Activated CD8-positive, alpha-beta memory T cell treated with anti-CD3 and anti-CD28 coated beads, Interleukin-2, amount 50 U/mL, for 4 hours (primary cell): ENCODE measurements at regions not wholly inside any gene's neighbourhood (a gene's known extent, or its start where the extent isn't known, plus 50 kb on each side); places are given as distances from the start of the nearest gene placed in this dataset.

ENCODE experiments used
- DNase-seq: peaks from one replicate; pipeline ENCODE4 v3.0.0-alpha.2; 2020

DNA sequence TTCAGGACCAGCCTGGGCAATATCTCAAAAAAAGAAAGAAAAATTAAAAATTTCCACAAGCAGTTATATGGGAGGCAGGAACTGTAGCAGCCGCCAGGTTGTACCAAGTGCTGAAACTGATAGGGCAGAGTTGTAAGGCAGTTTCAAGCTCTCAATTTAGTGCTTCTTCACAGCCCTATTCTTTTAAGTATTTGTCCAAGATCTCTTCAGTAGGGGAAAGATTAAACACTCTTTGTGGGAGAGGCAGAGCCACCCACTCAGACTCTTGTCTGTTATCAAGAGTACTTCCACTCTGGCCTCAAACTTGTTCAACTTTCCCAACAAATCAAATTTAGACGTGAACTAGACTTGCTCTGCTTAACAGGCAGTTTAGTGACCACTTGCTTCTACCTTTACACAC lies 228.7 kb downstream of the REEP3 start:
- no peak for DNase-seq

DNA sequence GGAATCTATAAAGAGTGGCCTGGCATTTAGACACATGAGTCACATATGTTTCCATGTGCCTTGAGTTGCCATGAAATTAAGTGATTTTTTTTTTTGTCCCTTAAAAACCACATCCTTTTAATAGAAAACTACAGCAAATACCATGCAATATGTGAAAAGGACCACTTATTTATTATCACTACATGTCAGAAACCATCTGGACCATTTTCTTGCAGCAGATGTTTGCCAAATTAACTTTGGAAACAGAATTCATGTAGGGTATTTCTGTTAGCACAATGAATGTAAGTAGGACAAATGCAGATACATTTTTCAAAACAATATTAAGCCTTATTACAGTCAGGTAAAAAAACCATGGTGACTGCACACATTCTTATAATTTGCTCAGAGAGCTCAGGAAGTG lies 230.6 kb downstream of the REEP3 start:
- no peak for DNase-seq

DNA sequence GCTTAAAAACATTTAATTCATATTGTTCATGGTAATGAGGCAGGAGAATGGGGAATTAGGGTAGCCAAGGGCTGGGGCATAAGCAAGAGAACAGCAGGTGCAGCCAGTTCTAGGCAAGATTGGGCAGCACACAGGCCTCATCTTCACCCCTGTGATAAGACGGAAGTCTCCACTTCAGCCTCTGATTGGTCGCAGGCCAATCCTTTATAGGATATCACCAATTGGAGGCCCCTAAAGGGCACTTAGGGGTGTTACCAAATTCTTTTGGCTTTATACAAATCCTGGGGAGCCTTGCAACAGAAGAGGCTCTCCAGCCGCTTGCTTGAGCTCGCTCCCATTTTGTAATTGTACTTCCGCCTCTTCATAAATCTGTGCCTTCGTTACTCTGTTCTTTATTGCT lies 231.1 kb downstream of the REEP3 start:
- DNase-seq = no peak

DNA sequence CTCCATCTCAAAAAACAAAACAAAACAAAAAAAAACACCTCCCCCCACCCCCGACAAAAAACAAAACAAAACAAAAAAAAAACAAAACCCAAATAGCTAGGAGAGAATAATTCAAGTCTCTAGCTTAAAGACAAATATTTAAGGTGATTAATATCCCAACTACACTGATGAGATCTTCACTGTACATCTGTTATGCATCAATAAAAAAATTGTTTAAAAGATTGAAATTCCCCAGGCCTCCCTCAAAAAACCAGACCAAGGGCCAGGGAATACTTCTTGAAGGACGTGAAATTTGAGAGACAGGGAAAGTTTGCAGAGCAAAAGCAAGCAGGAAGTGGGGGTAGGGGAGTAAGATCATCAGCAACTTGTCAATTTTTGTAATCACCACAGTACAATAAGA lies 232.6 kb downstream of the REEP3 start:
- no peak for DNase-seq

DNA sequence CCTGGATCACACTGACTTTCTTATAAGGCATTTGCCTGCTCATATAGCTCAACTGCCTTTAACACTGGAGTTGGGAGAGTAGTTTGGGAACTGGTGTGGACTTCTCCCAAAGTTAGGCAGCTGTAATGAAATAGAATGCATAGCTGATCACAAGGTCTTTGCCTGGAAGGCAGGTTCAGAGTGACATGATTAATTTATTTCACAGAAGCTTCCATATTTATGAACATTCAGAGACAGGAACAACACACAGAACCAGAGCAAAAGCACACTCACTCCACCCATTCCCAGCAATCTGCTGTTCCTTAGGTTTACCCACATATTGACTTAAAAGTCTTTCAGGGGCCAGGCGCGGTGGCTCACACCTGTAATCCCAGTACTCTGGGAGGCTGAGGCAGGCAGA lies 234.2 kb downstream of the REEP3 start:
- no peak for DNase-seq

DNA sequence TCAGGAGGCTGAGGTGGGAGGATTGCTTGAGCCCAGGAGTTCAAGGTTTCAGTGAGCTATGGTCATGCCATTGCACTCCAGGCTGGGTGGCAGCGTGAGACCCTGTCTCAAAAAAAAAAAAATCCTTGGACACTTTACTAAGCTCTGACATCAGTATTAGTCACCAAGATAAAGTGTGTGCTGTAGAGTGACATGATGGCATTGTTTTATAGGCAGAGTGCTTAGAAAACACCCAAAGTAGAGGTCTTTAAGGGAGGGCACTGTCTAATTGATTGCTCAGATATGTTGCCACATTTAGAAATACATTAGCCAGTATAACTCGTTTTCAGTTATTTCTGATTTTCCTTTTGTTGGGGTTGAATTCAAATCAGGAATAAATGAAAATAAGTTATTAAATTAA lies 235.9 kb downstream of the REEP3 start:
- DNase-seq = no peak

DNA sequence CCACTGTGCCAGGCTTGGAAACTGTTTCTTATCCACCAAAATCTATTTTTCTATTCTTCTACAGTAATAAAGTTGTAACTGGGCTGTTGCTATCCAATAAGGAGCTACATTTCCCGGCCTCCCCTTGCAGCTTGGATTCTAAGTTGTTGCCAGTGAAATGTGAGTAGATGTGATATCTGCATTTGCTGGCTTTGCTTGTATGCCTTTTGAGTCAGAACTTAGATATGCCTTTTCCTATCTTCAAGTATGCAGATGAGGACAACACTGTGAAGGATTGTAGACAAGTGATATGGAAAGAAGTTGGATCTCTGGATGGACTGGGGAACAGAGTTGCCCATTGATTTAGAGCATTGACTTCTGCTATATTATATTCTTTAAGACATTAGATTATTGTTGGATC lies 236.9 kb downstream of the REEP3 start:
- no peak for DNase-seq

DNA sequence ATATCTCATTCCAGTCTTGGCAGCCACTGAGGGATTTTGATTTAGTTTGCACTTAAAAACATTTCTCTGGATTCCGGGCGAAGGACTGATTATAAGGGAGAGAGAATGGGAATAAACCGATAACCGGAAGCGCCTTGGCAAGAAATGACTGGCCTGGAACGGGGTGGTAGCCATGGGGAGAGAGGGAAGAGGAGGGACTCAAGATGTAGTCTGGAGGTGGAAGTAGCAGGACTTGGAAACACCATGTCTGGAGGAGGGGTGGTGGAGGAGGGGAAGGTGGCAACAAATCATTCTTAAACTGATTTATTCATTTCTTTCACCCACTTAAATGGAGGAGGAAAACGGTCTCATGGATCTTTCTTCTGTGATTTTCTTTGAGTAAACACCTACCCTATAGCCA lies 238.1 kb downstream of the REEP3 start:
- DNase-seq = no peak

DNA sequence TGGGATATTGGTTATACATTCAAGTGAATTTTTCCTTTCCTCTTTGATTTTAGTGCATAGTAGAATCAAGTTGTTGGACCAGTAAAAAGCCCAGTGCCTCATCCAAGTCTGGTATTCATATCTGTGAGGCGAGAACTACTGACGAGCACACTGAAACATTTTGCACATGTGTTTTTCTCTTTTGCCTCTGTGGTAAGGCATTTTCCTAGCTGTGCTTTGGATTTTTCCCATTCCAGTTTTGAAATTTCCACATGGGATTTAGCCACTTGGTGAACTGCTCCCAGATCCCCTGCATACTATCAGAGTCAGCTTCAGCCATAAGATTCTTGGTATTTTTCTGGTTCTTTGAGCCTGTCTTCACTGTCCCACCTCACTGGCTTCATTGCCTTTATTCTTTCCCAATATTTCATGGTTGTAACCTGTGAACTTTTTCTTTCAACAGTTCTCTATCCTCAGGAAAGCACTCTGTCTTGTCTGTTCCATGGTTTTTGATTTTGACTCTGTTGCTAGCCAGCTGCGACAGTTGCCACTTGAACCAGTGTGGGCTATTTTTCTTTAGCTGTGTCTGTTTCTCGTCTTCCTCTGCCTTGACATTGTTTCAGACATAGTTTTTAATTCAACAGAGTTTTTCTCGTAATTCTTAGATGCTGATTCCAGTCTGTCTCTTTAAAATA lies 239.0 kb downstream of the REEP3 start:
- no peak for DNase-seq

DNA sequence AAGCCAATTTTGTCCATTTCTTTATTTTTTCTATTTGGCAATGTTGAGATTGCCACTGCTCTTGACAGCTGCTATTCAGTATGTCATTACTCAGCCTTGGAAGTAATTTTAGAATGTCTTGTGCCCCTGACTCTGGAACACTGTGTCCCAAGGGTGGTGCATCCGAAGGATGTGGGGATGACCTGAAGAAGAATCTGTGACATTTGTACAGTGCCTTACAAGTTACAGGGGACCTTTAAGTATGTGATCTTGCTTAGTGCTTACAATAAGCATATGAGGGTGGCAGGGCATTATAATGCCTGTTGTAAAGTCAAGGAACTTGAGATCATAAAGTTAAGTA lies 239.5 kb downstream of the REEP3 start:
- DNase-seq = no peak

DNA sequence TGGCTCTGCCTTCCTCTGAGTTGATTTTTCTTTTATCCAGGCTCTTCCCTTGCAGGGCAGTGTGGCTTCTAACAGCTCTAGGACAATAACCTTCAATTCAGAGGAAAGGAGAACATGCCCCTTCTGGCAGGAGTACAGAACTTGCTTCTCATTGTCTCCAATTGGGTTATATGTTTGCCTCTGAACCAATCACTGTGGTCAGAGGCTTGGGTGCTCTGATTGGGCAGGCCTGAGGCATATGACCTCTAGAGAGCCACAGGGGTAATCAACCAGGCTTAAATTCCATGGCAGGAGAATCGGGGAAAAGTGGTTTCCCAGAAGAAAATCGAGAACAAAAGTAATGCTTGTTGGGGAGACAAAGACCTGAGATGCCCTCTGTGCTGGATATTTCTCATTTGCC lies 240.0 kb downstream of the REEP3 start:
- DNase-seq = no peak

DNA sequence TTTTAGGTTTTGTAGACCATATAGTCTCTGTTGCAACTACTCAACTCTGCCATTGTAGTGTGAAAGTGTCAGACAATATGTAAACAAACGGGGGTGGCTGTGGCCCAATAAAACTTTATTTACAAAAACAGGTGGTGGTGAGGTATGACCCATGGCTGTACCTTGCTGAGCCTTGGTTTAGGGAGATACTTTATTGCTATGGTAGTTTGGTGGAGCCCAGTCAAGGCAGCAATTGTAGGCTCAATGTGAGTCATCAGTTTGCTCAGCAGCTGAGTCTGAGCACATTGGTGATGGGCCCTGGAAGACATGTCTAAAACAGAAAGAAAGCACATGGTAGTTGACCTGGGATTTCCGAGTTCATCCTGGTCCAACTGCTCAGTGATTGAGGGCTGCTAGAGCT lies 242.5 kb downstream of the REEP3 start:
- DNase-seq = no peak

DNA sequence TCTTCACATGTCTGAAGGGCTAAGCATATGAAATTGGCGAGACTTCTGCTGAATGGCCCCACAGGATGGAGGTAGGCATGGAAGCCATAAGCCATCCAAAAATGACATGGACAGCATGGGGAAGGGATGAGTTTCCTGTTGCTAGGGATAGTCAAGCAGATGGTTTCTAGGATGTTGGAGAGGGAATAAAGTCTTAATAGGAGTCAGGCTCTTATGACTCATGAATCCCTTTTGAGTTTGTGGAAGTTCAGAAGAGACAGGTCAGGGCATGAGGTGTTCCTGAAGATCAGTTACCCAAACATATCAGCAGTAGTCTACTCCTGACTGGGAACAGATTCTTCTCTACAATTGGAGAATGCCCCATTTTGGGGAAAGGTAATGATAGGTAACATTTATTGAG lies 243.9 kb downstream of the REEP3 start:
- DNase-seq = no peak

DNA sequence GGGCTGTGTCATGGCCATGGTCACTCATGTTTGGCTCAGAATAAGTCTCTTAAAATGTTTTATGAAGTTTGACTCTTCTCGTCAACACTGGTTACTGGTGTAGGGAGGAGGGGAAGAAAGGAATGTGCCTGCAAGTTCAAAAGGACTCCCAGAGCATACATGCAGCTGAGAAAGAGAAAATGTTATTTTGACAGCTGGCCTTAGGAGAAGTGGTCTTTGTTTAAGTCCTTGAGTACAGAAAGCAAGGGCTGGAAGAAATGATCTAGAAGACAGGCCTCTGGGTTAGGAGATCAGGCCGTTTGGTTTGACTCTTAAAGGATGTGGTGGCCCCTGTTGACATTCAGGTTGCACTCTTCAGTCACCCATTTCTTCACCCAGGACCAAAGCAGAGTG lies 245.5 kb downstream of the REEP3 start:
- no peak for DNase-seq

DNA sequence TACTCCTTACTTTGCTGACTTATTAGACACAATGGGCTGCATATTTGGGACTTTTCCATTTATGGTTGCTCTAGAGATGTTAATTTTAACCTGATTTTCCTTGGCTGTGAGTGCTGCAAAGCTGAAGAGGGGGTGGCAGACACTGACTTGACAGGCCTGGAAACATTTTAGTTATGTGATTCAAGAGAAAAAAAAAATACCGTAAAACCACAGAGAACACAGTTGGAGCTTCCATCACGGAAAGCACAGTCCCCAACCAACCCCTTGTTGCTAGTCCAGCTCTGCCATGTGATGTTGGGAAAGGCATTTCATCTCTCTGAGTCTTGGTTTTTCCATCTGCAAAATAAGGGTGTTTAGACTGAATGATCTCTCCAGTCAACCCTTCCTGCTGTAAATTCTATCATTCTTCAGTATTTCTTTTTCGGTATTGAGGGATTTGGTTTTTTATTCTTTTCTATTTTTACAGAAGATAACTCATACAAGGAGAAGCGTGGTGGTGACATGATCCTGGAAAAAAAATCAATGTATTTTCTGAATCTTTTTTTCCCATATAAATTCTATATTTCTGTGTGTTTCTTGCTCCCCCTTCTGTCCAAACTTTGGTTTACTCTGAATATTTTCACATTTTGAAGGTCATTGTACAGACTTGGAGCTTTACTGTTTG lies 246.1 kb downstream of the REEP3 start:
- no peak for DNase-seq

DNA sequence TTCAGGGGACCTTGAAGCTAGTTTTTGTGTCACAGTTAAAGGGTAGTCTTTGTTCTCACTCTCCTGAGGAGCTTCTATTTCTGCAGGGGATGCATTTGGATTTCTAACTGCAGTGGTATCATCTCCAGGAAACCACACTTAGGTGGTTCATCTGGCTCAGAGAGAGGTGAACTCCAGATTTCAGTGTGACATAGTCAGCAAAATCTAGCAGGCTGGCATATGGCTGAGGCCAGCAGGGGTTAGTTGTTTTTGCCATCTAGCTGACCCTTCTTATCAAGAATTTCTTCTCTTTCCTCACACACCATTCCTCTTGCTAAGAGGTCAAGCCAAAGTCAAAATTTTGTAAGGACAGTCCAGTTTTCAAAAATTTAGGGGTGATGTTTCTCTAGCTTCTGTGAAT lies 248.2 kb downstream of the REEP3 start:
- no peak for DNase-seq

DNA sequence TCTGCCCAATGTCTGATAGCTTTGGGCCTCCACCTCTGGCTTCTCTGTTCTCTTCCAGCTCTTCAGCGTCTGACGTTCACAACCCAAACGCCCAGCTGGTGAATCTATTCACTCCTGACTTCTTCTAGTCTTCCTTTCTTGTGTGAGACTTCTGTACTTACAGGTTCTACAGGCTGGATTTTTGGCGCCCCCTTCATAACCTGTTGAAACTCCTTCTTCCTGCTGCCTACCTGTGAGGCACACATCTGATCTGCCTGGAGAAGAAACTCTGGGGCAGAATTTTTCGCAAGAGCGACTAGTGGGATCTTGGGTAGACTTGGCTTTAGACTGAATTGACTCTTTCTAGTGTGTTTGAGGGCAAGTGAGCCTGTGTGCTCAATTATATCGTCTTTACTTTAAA lies 249.3 kb downstream of the REEP3 start:
- no peak for DNase-seq

DNA sequence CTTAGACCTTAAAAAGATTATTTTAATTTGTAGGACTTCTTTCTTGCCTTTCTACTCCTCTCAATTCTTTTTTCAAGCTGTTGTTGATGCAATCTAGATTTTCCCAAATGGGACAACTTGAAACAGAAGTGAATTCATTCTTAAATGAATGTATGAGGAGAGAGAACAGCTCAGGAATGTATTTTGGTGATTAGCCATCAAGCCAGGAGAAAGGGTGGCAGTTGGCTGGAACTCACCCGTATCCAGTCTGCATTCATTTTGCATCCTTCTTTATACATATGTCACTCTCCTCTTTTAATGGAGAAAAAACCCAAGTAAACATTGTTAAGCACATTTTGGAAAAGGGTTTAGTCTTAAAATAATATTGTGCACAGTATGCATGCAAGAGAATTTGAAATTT lies 251.3 kb downstream of the REEP3 start:
- DNase-seq = no peak

DNA sequence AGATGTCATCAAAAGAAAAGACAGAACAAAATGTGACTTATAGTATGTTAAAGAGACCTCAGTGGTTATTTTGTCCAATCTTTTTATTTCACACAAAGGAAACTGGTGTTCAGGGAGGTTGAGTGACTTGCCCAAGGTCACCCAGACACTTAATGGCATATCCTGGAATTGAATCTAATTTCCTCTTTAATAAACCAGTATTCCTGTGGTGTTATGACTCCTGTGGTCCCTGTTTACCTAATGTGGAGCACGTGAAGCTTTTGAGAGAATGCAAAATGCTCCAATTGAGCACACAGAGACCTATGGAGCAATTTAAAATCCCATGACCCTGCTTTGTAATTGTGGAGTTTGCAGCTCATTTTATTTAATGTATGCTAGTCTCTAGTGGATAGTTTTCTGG lies 251.9 kb downstream of the REEP3 start:
- no peak for DNase-seq

DNA sequence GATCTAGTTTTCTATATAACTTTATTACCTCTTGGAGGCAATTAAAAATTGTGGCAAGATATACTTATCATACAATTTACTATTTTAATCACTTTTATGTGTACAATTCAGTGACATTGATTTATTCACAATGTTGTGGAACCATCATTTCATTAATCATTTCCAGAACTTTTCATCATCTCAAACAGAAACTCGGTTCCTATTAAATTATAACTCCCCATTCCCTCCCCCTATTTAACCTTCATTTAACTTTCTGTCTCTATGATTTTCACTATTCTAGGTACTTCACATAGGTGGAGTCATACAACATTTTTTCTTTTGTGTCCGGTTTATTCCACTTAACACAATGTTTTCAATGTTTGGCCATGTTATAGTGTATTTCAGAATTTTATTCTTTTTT lies 252.8 kb downstream of the REEP3 start:
- DNase-seq = no peak

DNA sequence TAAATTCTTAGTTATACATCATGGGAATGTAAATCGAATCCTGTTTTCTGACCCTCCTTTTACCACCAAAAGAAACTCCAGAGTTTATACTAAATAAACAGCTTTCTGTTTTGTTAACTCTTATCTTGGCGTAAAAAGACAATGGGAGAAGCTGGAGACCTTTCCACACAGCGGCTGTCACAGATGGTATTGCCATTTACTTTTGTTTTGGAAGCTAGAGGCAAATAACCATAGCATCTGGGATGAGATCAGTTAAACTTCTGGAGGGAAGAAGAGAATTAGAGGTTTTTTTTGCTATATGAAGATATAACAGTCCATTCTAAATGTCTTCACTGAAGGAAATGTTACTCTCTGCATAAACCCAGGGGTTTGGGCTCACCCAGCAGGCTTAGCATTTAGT lies 258.9 kb downstream of the REEP3 start:
- no peak for DNase-seq

DNA sequence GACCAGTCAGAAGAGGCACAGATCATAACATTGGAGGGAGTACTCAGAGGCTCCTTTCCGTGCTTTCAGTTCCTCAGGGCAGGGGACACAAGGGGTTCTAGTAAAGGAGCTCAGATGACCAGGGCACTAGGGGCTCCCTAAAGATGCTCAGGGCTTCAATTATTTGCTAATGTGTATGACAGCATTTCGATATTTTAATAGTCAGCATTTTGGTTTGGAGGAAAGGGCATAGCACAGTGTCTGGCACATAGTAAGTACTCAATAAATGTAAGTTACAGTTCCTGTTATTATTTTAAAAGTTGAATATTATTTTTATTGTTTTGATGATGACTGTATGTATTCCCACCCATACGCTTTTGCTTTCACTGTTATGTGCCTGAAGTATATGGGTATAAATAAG lies 260.0 kb downstream of the REEP3 start:
- no peak for DNase-seq

DNA sequence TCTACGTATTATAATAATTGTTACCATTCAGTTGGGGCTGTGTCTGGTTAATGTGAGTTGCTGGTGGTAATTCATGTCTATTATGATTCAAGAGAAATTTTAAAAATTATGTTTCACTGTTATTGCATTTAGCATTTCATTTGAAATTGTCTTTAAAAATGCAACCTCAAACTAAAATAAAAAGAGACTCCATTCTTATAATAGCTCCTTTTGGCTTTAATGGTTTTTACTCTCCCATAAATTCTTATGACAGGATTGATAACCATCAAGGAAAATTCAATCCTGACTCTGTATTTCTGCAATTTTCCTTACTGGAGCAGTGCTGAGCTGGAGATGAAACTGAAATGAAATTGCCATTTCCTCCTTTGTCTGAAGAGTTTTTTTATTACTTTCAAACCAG lies 262.7 kb downstream of the REEP3 start:
- no peak for DNase-seq

DNA sequence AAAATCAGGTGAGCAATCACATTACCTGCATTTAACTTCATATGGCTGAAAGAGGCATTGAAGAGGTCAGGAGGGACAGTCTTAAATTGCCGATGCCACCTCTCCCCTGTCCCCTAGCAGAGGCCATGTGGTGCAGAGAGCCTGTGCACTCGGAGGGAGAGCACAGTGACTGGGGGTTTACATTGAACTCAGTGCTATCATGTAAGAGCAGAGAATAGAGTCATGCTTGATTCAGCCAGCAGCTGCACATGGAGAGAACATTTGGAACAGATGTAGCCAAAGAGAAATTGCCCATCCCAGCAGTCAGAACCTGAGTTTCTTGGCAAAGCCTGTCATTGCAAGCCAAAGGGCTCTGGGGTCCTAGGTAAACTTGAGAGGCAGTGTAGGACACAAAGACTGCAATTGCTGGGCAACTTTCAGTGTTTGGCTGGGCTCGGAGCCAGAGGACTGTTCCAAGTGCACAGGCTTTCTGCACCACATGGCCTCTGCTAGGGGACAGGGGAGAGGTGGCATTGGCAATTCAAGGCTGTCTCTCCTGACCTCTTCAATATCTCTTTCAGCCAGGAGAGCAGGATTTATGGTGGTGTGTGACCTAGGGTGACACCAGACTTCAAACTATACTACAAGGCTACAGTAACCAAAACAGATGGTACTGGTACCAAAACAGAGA lies 267.1 kb downstream of the REEP3 start:
- DNase-seq = no peak
